MM.1S (cell line): ENCODE measurements at regions not wholly inside any gene's neighbourhood (a gene's known extent, or its start where the extent isn't known, plus 50 kb on each side); places are given as distances from the start of the nearest gene placed in this dataset.
"Not testable (repeated sequence)": the region's sequence is repeated elsewhere in the genome, so short reads cannot be mapped to it uniquely, and the experiment has no call there.

ENCODE experiments used
- DNase-seq: peaks from one replicate; pipeline ENCODE4 v3.0.0-alpha.2; 2015
- H2AFZ ChIP-seq: fragments of 300-600 bp; sonication (generic); 2 replicates; pipeline ENCODE4 v1.6.0; 2016; ENCODE audit warnings: antibody characterized with exemption, low read length
- H3F3A ChIP-seq: fragments of 300-600 bp; sonication (generic); 2 replicates; pipeline ENCODE4 v1.6.1; 2016; ENCODE audit warnings: mild to moderate bottlenecking, antibody characterized with exemption, low read length, moderate library complexity, mixed read lengths; ENCODE audit not compliant: insufficient read depth
- H3K27ac ChIP-seq: fragments of 300-600 bp; sonication (generic); 2 replicates; pipeline ENCODE4 v1.5.1; 2016; ENCODE audit warnings: mild to moderate bottlenecking, low read length
- H3K27me3 ChIP-seq: fragments of 300-600 bp; sonication (generic); replicated peaks from 2 replicates; pipeline ENCODE4 v1.6.0; 2016; ENCODE audit warnings: low read length; ENCODE audit not compliant: insufficient read depth
- H3K36me3 ChIP-seq: fragments of 300-600 bp; sonication (generic); replicated peaks from 2 replicates; pipeline ENCODE4 v1.6.1; 2016; ENCODE audit warnings: mild to moderate bottlenecking, low read length, mixed read lengths; ENCODE audit not compliant: insufficient read depth
- H3K4me1 ChIP-seq: fragments of 300-600 bp; sonication (generic); 2 replicates; pipeline ENCODE4 v1.6.1; 2016; ENCODE audit warnings: low read length, mixed read lengths
- H3K4me2 ChIP-seq: fragments of 300-600 bp; sonication (generic); 2 replicates; pipeline ENCODE4 v1.6.0; 2016; ENCODE audit warnings: low read depth, low read length
- H3K4me3 ChIP-seq: fragments of 300-600 bp; sonication (generic); 2 replicates; pipeline ENCODE4 v1.5.1; 2016; ENCODE audit warnings: low read length, mixed read lengths
- H3K79me2 ChIP-seq: fragments of 300-600 bp; sonication (generic); 2 replicates; pipeline ENCODE4 v1.6.1; 2016; ENCODE audit warnings: mixed run types, low read length, mixed read lengths
- H3K9ac ChIP-seq: fragments of 300-600 bp; sonication (generic); 2 replicates; pipeline ENCODE4 v1.6.1; 2016; ENCODE audit warnings: low read length, mixed read lengths
- H3K9me2 ChIP-seq: fragments of 300-600 bp; sonication (generic); replicated peaks from 2 replicates; pipeline ENCODE4 v1.6.1; 2016; ENCODE audit warnings: mild to moderate bottlenecking, low read length, mixed read lengths; ENCODE audit not compliant: insufficient read depth
- H3K9me3 ChIP-seq: fragments of 300-600 bp; sonication (generic); replicated peaks from 2 replicates; pipeline ENCODE4 v1.6.1; 2016; ENCODE audit warnings: mild to moderate bottlenecking, low read length, mixed read lengths; ENCODE audit not compliant: insufficient read depth
- H4K20me1 ChIP-seq: fragments of 300-600 bp; sonication (generic); 2 replicates; pipeline ENCODE4 v1.6.1; 2016; ENCODE audit warnings: mild to moderate bottlenecking, low read length, moderate library complexity, mixed read lengths; ENCODE audit not compliant: insufficient read depth

DNA sequence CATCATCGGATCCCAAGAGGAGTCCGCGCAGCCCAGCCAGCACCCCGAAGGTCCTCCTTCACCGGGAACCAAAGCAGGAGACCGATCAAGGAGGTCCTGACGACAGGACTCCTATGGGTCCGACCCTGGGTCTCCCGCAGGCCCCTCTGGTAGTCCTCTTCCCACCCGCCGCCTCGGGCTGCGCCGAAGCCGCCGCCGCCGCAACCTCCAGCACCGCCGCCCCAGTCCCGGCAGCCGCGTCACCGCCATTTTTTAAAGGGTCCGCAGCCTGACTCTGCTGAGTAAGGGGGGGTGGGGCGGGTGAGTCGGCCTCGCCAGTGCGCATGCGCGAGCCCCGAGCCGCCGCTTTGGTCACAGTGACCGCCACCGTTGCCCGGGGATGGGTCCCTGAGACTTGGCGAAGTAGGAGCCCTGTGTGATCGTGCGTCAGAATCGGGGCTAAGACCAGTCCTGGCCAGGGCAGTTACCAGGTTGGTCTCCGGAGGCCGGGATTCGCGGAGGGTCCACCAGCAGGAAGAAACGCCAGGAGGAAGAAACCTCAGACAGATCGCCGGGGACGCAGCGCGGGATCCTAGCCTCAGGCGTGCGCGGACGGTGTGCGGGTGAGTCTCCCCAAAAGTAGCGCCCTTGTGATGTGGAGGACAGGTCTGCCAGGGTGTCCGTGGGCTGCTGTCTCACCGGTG is 1419.2 kb upstream of the PCDH10 start:
- H3K27ac ChIP-seq: not testable (repeated sequence)

GRCh38 chr4:131730574-131730973 is 1418.5 kb upstream of the PCDH10 start:
- not testable (repeated sequence) for H3K9me3 ChIP-seq, H3K79me2 ChIP-seq, H4K20me1 ChIP-seq, H3K27me3 ChIP-seq, H3K36me3 ChIP-seq, H3F3A ChIP-seq, H3K4me1 ChIP-seq, H3K4me2 ChIP-seq, H2AFZ ChIP-seq, DNase-seq, H3K9ac ChIP-seq, H3K4me3 ChIP-seq, H3K9me2 ChIP-seq, H3K27ac ChIP-seq

More for the DNA sequence above, 1419.2 kb upstream of the PCDH10 start:
- H3K79me2 ChIP-seq, H3K9ac ChIP-seq, DNase-seq, H3K4me2 ChIP-seq, H3K4me1 ChIP-seq, H3F3A ChIP-seq, H3K36me3 ChIP-seq, H2AFZ ChIP-seq, H3K27me3 ChIP-seq, H3K9me3 ChIP-seq, H3K9me2 ChIP-seq, H4K20me1 ChIP-seq, H3K4me3 ChIP-seq: not testable (repeated sequence)

- not testable (repeated sequence) for H3K9me3 ChIP-seq, H3K27me3 ChIP-seq, H3K4me3 ChIP-seq, H3K79me2 ChIP-seq, H3K27ac ChIP-seq, H4K20me1 ChIP-seq, H3K9ac ChIP-seq, H3K9me2 ChIP-seq, H3K4me1 ChIP-seq, H2AFZ ChIP-seq, H3K4me2 ChIP-seq, DNase-seq, H3F3A ChIP-seq, H3K36me3 ChIP-seq
Observed at GRCh38 chr4:131732034-131732630, 1417.0 kb upstream of the PCDH10 start.

- H3K9ac ChIP-seq, H3F3A ChIP-seq, H3K4me3 ChIP-seq, H3K79me2 ChIP-seq, H3K9me3 ChIP-seq, H3K4me2 ChIP-seq, H3K27me3 ChIP-seq, H4K20me1 ChIP-seq, H3K4me1 ChIP-seq, H2AFZ ChIP-seq, DNase-seq, H3K36me3 ChIP-seq, H3K9me2 ChIP-seq, H3K27ac ChIP-seq: not testable (repeated sequence)
Observed at GRCh38 chr4:131734321-131734720, 1414.8 kb upstream of the PCDH10 start.

DNA sequence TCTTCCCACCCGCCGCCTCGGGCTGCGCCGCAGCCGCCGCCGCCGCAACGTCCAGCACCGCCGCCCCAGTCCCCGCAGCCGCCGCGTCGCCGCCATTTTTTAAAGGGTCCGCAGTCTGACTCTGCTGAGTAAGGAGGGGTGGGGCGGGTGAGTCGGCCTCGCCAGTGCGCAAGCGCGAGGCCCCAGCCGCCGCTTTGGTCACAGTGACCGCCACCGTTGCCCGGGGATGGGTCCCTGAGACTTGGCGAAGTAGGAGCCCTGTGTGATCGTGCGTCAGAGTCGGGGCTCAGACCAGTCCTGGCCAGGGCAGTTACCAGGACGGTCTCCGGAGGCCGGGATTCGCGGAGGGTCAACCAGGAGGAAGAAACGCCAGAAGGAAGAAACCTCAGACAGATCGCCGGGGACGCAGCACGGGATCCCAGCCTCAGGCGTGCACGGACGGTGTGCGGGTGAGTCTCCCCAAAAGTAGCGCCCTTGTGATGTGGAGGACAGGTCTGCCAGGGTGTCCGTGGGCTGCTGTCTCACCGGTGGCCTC is 1414.2 kb upstream of the PCDH10 start:
- H4K20me1 ChIP-seq, H3K4me1 ChIP-seq, H3K4me3 ChIP-seq, H3K27me3 ChIP-seq, H3K9me2 ChIP-seq, H2AFZ ChIP-seq, H3K4me2 ChIP-seq, H3K36me3 ChIP-seq, H3K27ac ChIP-seq, H3K9ac ChIP-seq, H3K9me3 ChIP-seq, H3F3A ChIP-seq, DNase-seq, H3K79me2 ChIP-seq: not testable (repeated sequence)

- H4K20me1 ChIP-seq, H3F3A ChIP-seq, H3K9ac ChIP-seq, H3K27ac ChIP-seq, H3K4me2 ChIP-seq, H3K36me3 ChIP-seq, H3K79me2 ChIP-seq, H3K4me1 ChIP-seq, H3K9me3 ChIP-seq, H3K27me3 ChIP-seq, DNase-seq, H3K4me3 ChIP-seq, H3K9me2 ChIP-seq, H2AFZ ChIP-seq: not testable (repeated sequence)
Observed at GRCh38 chr4:131738991-131739390, 1410.1 kb upstream of the PCDH10 start.

DNA sequence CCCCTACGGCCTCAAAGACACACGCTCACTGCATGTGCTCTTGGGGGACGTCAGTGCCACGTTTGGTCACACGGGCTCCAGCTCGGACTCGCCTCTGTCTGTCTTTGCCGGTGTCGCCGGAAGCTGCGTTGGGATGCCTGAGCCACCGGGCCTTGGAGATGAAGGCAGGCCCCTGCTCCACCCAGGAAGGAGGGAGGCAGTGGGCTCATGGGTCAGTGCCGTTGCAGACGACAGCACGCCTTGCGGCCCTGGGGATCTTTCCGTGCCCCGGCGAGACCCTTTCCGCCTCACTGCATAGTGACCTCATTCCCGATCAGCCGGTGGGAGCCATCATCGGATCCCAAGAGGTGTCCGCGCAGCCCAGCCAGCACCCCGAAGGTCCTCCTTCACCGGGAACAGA is 1407.3 kb upstream of the PCDH10 start:
- H3K9me2 ChIP-seq, DNase-seq, H3K27ac ChIP-seq, H3K4me1 ChIP-seq, H3K9me3 ChIP-seq, H4K20me1 ChIP-seq, H3K4me3 ChIP-seq, H3K27me3 ChIP-seq, H3K79me2 ChIP-seq, H3F3A ChIP-seq, H2AFZ ChIP-seq, H3K4me2 ChIP-seq, H3K36me3 ChIP-seq, H3K9ac ChIP-seq: not testable (repeated sequence)

- H2AFZ ChIP-seq, H3K9me2 ChIP-seq, DNase-seq, H3K27ac ChIP-seq, H3K4me3 ChIP-seq, H3F3A ChIP-seq, H3K4me1 ChIP-seq, H3K27me3 ChIP-seq, H3K4me2 ChIP-seq, H3K9me3 ChIP-seq, H4K20me1 ChIP-seq, H3K36me3 ChIP-seq, H3K79me2 ChIP-seq, H3K9ac ChIP-seq: not testable (repeated sequence)
Observed at GRCh38 chr4:131742536-131743205, 1406.4 kb upstream of the PCDH10 start.
